Ishikawa (cell line): ENCODE measurements at regions not wholly inside any gene's neighbourhood (a gene's known extent, or its start where the extent isn't known, plus 50 kb on each side); places are given as distances from the start of the nearest gene placed in this dataset.

Experiments used
- CEBPB ChIP-seq: IDR thresholded peaks from 2 replicates; pipeline ENCODE4 v1.6.1; 2012
- CREB1 ChIP-seq: IDR thresholded peaks from 2 replicates; pipeline ENCODE4 v1.6.1; 2012; ENCODE audit warnings: low read depth
- NFIC ChIP-seq: IDR thresholded peaks from 2 replicates; pipeline ENCODE4 v1.6.1; 2012
- RAD21 ChIP-seq: IDR thresholded peaks from 2 replicates; pipeline ENCODE4 v1.6.1; 2012; ENCODE audit warnings: low read depth
- TCF12 ChIP-seq: IDR thresholded peaks from 2 replicates; pipeline ENCODE4 v1.6.1; 2012; ENCODE audit warnings: low read depth
- USF1 ChIP-seq: IDR thresholded peaks from 2 replicates; pipeline ENCODE4 v1.6.1; 2012
- YY1 ChIP-seq: IDR thresholded peaks from 2 replicates; pipeline ENCODE4 v1.6.1; 2012; ENCODE audit warnings: low read depth
- ZBTB7A ChIP-seq: IDR thresholded peaks from 2 replicates; pipeline ENCODE4 v1.6.1; 2012; ENCODE audit warnings: low read depth

- TF ChIP-seq YY1 (no peak), NFIC (no peak), ZBTB7A (no peak), CREB1 (no peak), TCF12 (no peak), RAD21 (no peak), CEBPB (no peak), USF1 (no peak)
These were observed 51.4 kb upstream of the LRAT start for GRCh38 chr4:154692304-154692818.
